A673 (cell line): ENCODE measurements at regions not wholly inside any gene's neighbourhood (a gene's known extent, or its start where the extent isn't known, plus 50 kb on each side); places are given as distances from the start of the nearest gene placed in this dataset.

ENCODE experiments used
- CTCF ChIP-seq: fragments of 300-800, 200-600 bp; sonication (generic); conservative IDR thresholded peaks from 2 replicates; pipeline ENCODE4 v1.5.1; 2017; ENCODE audit warnings: low read depth, mild to moderate bottlenecking, antibody characterized with exemption, low read length, moderate library complexity, mixed read lengths
- EZH2 ChIP-seq: fragments of 200-600 bp; sonication (generic); IDR thresholded peaks from 2 replicates; pipeline ENCODE4 v1.6.1; 2017; ENCODE audit warnings: borderline replicate concordance, low read depth, mild to moderate bottlenecking, mixed read lengths, antibody characterized with exemption, low read length; ENCODE audit not compliant: poor library complexity, severe bottlenecking

DNA sequence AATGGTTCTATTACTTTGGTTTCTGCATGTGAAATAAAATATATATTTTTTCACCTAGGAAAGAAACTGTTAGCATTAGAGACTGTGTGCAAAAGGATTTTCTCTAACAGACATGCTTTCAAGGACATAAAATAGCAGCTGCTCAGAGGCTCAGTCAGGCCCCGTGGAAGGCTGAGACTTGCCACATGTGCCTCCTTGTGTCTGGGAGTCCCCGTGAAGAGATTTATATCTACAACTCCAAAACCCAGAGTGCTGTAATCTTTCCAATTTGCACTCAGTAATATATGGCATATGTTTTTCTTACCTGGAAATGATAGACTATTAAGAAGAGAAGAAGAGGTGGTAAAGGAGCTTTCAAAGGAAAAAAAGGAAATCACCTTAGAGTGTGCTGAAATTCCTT, 371.6 kb upstream of the OBI1 start:
- TF ChIP-seq CTCF (no peak), EZH2 (no peak)
